MV-4-11 (cell line): ENCODE measurements at regions not wholly inside any gene's neighbourhood (a gene's known extent, or its start where the extent isn't known, plus 50 kb on each side); places are given as distances from the start of the nearest gene placed in this dataset.

Experiments
- DNase-seq: peaks from one replicate; lab custom pipeline; 2025; lab: John Stamatoyannopoulos, UW

DNA sequence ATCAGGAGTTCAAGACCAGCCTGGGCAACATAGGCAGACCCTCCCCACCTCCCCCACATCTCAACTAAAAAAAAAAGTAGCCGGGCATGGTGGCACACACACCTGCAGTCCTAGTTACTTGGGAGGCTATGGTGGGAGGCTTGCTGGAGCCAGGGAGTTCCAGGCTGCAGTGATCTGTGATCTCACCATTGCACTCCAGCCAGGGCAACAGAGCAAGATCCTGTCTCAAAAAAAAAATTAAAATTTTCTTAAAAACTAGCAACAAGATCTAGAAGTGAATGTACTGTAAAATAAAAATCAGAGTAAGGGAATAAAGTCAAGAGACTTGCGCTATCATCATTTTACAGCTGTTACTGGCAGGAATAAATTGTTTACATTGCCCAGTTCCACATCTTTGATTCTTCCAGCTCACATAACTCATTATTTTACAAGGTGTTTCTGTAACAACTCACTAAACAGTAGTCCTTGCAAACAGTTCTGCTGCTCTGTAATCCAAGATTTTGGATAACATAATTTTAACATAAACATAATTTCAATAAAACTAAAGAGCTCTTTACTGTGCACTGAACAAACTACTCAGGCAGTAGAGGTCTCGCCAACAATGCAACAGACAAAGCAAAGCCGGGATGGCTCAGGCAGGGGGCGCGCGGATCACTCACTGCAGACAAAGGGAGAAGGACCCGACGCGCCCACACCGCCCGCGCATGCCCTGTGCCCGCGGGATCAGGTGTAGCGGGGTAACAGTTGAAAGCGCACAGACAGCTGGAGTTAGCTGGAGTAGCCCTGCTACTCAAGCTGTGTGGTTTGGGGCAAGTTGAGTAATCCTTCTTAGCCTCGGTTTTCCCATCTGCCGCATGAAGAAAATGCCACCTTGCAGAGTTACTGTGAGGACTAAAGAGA lies 73.3 kb upstream of the NFE2L3 start:
- DNase-seq: peak; percentile 90

DNA sequence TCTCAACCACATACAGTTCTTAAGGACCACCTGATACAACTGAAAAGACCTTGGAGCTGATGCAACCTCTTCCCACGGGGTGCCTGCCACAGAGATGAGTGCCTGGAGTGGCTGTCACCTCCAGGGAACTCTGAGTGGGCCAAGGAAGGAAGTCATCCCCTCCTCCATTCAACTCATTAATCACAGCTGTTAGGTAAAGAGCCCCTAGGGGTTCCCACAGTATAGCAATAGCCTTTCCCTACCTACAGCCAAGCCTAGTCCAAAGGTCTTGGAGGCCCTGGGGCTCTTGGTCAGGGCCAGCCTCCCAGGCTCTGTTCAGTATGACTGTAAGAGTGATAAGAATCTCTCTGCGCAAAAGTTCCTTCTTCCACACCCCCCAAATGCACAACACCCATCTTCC lies 70.4 kb upstream of the NFE2L3 start:
- DNase-seq: no peak

DNA sequence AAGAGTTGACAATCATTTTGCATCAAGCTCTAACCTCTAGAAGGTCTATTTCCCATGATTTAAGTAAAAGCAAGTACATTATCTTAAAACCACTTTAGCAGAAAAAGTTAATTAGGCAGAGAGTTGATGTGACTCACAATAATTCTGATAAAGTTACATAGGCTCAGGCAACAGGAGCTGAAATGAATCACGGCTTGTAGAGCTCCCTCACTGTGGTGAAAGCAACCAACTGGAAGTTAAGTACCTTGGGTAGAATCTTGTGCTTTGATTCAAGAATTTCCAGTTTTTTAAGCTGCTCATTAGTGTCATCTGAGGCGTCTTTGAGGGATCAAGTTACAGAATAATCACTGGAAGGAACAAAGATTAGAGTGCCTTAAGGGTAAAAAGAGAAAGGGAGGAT lies 68.9 kb upstream of the NFE2L3 start:
- no peak for DNase-seq

DNA sequence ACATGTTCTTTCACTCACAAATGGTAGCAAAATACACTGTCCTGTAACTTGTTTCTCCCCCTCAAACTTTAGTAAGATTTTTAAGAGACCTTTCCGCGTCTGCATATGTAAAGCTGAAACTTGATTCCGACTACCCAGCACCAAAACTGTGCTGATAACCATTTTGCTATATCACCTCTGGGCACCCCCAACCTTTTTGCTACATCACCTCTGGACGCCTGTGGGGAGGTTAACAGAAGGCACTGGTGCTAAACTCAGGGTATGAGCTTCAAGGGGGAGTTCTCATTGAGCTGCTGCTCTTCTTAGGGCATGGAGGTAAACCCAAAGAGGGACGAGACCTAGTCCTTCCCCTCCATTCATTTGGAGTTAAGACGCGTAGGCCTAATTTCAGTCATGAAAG lies 67.6 kb upstream of the NFE2L3 start:
- DNase-seq: no peak

DNA sequence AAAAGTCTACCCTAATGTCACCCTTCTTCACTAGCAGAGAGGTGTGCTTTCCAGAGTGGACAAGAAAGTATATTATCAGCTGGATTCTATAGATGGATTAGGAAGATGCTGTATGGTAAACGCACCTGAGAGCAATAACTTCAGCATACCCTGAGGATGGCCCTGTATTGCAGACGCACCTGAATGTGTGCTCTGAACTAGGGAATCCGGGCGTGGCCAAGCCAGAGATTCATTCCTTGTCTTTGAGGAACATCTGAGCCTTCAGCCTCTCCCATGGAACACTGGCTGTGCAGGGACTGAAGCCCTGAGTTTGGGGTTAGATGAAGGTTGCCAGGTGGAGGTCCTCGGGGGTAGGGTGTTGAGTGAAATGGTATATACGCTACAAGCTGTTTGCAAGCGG lies 66.2 kb upstream of the NFE2L3 start:
- no peak for DNase-seq

DNA sequence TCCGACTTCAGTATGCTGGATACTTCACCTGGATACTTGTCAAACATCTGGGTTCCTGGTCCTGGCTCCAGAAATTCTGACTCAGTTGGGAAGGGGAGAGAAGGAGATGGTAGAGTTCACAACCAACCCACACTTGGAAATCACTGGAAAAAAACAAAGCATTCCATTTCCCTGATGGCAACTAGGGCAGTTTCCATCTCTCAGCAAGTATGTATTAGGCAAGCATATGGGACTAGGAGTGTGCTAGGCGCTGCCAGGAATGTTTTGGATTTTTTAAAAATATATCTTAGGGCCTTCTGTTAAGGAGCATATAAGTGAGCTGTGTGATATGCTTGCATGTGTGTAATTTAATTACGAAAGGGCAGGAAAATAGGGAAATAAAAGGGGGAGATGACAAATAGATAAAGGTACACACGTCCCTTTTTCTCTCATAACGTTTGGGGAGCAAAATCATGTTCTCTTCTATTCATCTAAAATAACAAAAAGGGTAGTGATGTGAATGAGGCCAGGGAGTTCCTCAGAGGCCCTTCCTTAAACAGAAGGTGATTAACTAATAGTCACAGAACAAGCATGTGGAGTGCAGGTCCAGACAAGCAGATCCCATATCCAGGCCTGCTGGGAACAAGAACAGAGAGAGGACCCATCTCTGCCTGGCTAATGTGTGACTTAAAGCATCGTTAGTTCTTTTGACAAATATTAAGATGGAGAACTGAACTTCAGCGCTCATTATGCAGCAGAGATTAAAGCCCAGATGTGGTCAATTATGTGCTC lies 64.5 kb upstream of the NFE2L3 start:
- no peak for DNase-seq

DNA sequence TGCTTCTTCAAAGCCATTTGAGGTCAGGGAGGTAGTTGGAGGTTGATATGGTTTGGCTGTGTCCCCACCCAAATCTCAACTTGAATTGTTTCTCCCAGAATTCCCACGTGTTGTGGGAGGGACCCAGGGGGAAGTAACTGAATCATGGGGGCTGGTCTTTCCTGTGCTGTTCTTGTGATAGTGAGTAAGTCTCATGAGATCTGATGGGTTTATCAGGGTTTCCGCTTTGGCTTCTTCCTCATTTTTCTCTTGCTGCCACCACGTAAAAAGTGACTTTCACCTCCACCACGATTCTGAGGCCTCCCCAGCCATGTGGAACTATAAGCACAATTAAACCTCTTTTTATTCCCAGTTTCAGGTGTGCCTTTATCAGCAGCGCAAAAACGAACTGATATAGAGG lies 62.5 kb upstream of the NFE2L3 start:
- peak; percentile 59 for DNase-seq

DNA sequence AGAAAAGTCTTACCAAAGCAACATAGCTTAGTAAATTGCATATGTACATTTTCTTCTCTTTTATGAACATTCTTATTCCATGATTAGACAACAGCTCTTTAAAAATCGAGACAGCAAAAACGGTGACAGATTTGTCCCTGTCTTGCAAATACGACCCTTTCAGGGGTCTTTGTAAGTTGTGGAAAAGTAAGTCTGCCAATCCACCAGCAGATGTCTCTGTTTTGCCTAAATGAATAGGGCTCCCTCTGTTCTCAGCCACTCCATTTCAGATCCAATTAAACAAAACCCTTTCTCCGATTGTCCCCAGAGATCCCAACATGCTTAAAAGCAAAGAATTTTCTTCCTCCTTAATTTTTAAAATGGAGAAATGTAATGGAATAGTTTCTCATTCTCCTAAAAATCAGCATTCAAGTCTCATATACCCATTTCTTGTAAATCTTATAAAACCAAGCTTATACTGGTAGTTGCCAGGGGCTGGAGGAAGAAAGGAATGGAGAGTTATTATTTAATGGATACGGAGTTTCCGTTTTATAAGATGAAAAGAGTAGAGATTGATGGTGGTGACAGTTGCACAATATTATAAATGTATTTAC lies 61.0 kb upstream of the NFE2L3 start:
- peak; percentile 52 for DNase-seq

DNA sequence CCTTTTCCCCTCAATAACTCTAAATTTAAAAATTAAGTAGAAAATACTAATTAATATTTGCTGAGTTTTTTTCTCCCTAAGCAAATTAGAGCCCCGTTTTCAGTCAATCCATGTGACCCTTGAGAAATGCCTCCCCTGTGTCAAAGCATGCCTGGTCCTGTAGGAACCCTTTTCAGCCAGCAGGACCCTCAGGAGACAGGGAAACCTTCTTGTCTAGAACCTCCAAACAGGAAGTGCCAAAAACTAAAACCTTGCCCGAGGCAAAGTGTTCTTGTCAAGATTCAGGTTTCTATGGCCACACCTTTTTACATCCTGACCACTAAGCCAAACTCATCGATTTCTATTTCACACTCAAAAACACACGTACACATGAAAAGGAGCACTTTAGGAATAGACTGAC lies 60.1 kb upstream of the NFE2L3 start:
- DNase-seq: no peak

DNA sequence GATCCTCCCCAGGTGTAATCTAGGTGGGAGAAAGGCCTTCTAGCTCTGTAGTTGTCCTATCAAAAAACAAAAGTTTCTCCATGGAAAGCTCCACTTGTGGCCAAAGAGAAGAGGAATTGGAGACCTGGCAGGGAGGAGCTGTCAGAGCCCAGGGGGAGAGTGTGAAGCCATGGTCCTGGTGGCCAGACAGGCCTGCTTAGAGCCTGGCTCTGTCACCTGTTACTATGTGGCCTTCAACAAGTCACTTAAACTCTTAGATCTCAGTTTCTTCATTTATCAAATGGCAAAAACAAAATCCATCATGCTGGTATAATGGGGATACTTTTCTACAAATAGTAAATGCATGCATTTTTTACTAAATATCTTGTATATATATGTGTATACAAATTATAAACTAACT lies 59.0 kb upstream of the NFE2L3 start:
- no peak for DNase-seq

DNA sequence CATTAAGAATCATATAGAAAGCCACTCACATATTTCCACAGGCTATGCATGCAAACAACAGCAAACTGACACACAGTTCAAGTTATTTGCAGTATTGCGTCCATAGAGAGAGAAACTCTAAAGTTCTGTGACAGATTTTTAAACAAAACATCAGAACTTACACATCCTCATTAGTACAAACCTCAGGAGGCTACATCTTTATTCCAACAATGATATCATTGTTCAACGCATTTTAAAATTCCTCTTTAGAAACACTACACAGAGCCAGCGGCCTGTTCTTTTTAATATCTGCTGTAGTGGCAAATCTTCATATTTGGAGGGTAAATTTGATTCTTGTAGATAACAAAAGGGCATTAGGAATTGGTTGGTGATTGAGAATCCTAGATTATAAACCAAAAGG lies 55.9 kb upstream of the NFE2L3 start:
- DNase-seq: no peak

DNA sequence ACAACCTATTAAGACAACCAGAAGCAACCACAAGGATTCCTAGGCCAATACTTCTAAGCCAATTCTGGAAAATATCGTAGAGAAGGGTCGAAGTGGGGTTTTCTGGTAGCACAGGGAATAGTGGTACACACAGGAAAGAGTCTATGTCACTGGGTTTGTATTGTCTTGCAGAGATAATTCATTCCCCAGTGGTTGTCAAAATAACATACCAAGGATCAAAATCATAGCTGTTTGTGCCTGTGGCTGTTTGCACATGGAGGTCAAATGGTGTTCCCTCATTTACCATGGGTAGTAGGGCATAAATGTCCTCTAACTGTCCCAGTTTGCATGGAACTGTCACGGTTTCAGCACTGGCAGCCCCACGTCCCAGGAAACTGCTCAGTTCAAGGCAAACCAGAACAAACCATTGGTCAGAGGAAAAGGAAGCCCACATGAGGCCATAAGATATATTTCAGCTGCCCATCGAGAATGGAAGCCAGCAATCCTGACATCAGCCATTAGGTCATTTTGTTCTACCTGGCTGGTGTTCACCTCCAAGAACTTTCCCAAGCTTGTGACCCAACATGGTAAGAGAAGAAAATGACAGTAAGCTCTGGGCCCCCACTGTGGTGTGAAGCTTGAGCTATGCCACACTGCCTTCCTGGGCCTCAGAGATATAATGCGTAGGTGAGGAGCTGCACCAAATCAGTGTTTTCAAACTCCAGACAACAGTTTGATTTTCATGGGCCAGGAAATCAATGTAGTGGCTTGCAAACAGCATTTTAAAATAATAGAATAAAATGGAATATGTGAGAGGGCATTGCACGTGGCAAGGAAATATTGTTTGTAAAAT lies 53.9 kb upstream of the NFE2L3 start:
- no peak for DNase-seq

DNA sequence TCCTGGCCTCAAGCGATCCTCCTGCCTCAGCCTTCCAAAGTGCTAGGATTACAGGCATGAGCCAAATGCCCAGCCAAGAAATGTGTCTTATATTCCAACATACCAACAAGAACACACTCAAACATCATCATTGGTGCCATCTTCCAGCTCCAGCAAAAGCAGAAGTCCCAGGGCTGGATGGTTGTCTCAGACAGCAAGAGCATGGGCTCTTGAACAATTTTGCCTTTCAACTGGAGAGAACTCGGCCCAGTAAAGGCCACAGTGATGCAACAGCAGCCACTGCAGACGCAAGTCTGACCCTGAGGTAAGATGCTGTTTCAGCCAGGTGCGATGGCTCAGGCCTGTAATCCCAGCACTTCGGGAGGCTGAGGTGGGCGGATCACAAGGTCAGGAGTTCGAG lies 52.8 kb upstream of the NFE2L3 start:
- DNase-seq: peak; percentile 41

DNA sequence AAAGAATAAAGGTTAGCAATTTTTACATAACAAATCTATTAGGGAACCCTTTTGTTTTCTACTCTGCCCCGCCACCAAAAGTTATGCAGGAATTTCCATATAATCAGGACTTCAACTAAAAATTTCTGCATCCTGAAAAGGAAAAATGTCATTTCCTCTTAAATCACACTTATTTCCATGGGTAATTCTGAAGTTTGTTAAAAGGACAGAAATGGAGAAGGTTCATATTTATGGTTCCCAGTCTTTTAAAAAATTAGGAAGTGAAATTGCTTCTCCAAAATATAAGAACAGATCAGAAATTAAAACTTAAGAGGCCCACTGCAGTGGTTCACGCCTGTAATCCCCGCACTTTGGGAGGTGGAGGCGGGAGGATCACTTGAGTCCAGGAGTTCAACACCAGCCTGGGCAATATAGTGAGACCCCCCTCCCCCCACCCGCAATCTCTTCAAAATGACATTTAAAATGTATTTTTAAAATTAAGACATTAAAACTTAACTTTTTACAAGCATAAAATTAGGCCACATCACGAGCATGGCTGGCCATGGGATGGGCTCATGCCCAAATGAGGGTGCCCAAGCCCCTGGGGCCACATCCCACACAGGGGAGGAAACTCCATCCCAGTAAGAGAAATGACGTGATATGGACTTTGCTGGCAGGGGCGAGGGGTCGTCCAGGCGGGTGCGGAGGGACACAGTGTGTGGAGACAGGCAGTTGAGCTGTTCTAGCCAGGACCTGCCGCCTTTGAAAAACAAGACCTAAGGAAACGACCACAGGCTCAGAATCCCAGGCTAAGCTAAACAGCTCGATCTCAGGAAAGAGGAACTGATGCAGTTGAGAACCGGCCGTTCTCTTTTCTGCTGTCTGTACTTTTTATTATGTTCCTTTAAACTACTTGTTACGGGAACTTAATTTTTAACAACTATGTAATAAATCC lies 51.3 kb upstream of the NFE2L3 start:
- DNase-seq: peak; percentile 86

DNA sequence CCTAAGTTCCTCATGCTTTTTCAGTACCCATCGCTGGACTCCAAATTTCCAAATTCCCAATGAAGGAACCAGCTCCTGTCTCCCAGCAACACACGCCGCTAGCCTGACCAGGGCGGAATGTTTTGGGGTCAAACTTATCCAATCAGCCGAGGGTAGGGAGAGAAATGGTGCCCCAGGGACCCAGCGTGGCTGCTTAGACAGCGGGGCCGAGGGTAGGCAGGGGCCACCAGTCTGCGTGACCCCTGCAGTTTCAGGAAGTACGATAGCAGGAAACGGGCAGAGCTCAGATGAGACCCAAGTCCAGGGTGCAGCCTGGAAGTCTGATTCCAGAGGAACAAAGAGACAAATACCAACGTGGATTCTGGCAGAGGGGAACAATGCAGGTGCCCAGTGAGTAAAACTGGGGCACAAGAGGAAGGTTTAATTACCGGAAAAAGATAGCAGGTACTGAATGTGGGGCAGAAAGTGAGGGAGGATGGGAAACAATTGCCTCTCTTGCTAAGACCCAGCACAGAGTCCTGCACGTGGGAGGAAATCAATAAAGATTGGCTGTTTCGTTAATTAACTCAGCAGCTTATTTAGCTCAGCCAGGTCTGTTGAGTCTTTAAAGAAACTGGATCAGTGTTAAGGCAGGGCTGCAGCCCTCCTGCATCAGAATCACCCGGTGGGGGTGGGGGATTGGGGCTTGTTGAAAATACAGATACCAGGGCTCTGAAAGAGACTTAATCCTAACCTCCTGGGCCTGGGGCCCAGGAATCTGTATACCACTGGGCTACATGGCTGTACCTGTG lies 50.4 kb upstream of the NFE2L3 start:
- peak; percentile 79 for DNase-seq

DNA sequence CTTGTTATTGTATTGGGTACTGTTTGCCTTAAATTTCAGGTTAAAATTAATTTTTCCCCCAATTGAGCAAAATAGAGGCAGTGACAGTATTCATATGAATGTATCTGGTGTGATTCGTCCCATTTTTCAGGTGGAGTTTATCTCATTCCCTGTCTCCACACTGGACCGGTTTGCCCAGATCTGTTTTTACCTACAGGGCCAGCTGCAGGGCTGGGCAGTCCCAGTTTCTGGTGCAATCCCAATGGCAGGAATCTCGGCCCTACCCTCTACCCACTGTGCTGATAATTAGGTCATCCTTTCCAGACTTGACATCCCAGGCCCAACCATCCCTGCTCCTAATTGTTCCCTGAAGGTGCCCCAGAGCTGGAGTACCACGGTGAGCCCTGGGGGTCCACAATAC lies 49.8 kb upstream of the NFE2L3 start:
- DNase-seq: no peak
